Heart right ventricle (tissue), 16 donors: ENCODE measurements at regions not wholly inside any gene's neighbourhood (a gene's known extent, or its start where the extent isn't known, plus 50 kb on each side); places are given as distances from the start of the nearest gene placed in this dataset.
"Not testable (repeated sequence)": the region's sequence is repeated elsewhere in the genome, so short reads cannot be mapped to it uniquely, and the experiment has no call there.

Experiments used
- ATAC-seq, 8 donors: fragments of 200-7000 bp; cut with Tn5 transposase; one replicate each; pipeline ENCODE4 v1.9.1; 2020; ENCODE audit warnings: mild to moderate bottlenecking in 8 of 8, moderate library complexity in 8 of 8, moderate number of reproducible peaks in 1 of 8
- DNase-seq, 2 donors: peaks; one replicate each; pipeline ENCODE4 v3.0.0-alpha.2; 2020
- H3K27ac ChIP-seq, 10 donors: fragments of 200-600 bp; sonication (generic) in 2 of 10; one replicate each; pipeline versions ENCODE4 v1.5.0 to v1.8.0; 2020 to 2022; ENCODE audit warnings: mild to moderate bottlenecking in 3 of 10
- H3K27me3 ChIP-seq, 7 donors: fragments of 200-600 bp; one replicate each; pipeline ENCODE4 v1.8.0; 2021 to 2022; ENCODE audit warnings: mild to moderate bottlenecking in 2 of 7
- H3K36me3 ChIP-seq, 9 donors: fragments of 200-600 bp; sonication (generic) in 1 of 9; one replicate each; pipeline versions ENCODE4 v1.5.0 to v1.8.0; 2020 to 2022; ENCODE audit warnings: mild to moderate bottlenecking in 2 of 9
- H3K4me1 ChIP-seq, 9 donors: fragments of 200-600 bp; sonication (generic) in 1 of 9; one replicate each; pipeline versions ENCODE4 v1.5.0 to v1.8.0; 2020 to 2022; ENCODE audit warnings: mild to moderate bottlenecking in 4 of 9
- H3K4me3 ChIP-seq, 10 donors: fragments of 200-600 bp; sonication (generic) in 2 of 10; one replicate each; pipeline versions ENCODE4 v1.5.0 to v1.8.0; 2020 to 2022; ENCODE audit warnings: mild to moderate bottlenecking in 7 of 10, moderate library complexity in 2 of 10
- H3K9me3 ChIP-seq, 11 donors: fragments of 200-600 bp in 10 of 11; sonication (generic) in 2 of 11; one replicate each; pipeline versions ENCODE4 v1.5.0 to v1.8.0; 2013 to 2022; ENCODE audit warnings: mild to moderate bottlenecking in 2 of 11, control low read depth in 1 of 11, moderate library complexity in 1 of 11
- CTCF ChIP-seq, 9 donors: fragments of 200-600 bp; sonication (generic) in 2 of 9; IDR thresholded peaks; one replicate each; pipeline versions ENCODE4 v1.5.0 to v1.8.0; 2021 to 2022; ENCODE audit warnings: antibody characterized with exemption in 9 of 9, mild to moderate bottlenecking in 5 of 9, moderate library complexity in 1 of 9
- WGBS, 2 donors: extraction: QIAGEN DNeasy Blood & Tissue Kit; methylation state at CpG; one replicate each; pipeline ENCODE4 v1.1.7; 2013; ENCODE audit warnings: inconsistent platforms in 1 of 2; 5-methylcytosine and 5-hydroxymethylcytosine counted together
- intact Hi-C, 10 donors: fragments of 100-400 bp; cut with DNase I; formaldehyde crosslinking; loops; one replicate each; pipeline versions ENCODE4 v1.11.1 to v1.14.2; 2022
- donor health status: Arrhythmogenic right ventricular cardiomyopathy.
- donor health status: ischemic (EF 13 %, LVEDD 7.1; RV severe dilation, severe dysfunction).
- donor health status: healthy with polysubstance abuse.
- donor health status: DM: no; HTN: yes; CAD: no.
- donor health status: DM: no; HTN: no; CAD: no.
- donor health status: ischemic (EF 25% LVEDD 6.9; RV normal size, moderate dysfunction).
- donor health status: ischemic (EF 25% LVEDD 5.7; RV mildly dilated, moderate dysfunction).
- donor health status: healthy.
- donor health status: DM: yes; HTN: yes; CAD: no.
- donor health status: Ischemic cardiomyopathy.
- donor health status: ischemic (EF 35%, LVEDD 5.7; RV mildly dilated, moderate dysfunction).
- donor health status: nonischemic (EF 11% LVEDD 7.7; RV severe dilation, severe dysfunction).
- donor health status: DM: yes; HTN: yes; CAD: no.
- donor health status: PGD.
- donor health status: ischemic (EF 29% LVEDD 5.4; RV normal size, mild dysfunction).
- donor health status: nonischemic (EF 23%, LVEDD 6.1; RV moderate dilation, normal function).

- no peak for TF ChIP-seq CTCF (IDR thresholded peaks at IDR 0.05)
- peaks cover 0 to 8% (median 0%) of the 10 kb centered on the region in 11 donors for H3K9me3 ChIP-seq
- WGBS, 2 donors = 76 to 84% methylated on average over 10 of the region's 10 CpGs
- no peaks in the 10 kb centered on the region for H3K36me3 ChIP-seq
- H3K4me1 ChIP-seq = no peaks in the 10 kb centered on the region
- H3K27ac ChIP-seq = no peak overlapping the region
- H3K4me3 ChIP-seq = no peak overlapping the region
- ATAC-seq = no peak
- H3K27me3 ChIP-seq = peaks cover 0 to 21% (median 0%) of the 10 kb centered on the region in 7 donors
- intact Hi-C loops = loop anchor here in 4 of 10 donors (10.0 kb wide), 2 partner anchors 1069 to 1089 kb away; no protein-coding TSS in a partner anchor
- no peak for DNase-seq
Measured at GRCh38 chr18:75723521-75724340, 296.2 kb upstream of the SMIM21 start.

GRCh38 chr18:75714766-75715165, 287.3 kb upstream of the SMIM21 start:
- no peak overlapping the region for H3K27ac ChIP-seq
- intact Hi-C loops = no loop called here
- WGBS, 2 donors = 73 to 82% methylated on average over 3 of the region's 3 CpGs

GRCh38 chr18:75712124-75712867, 284.8 kb upstream of the SMIM21 start:
- H3K4me1 ChIP-seq, intact Hi-C loops, H3K36me3 ChIP-seq, H3K27ac ChIP-seq, H3K27me3 ChIP-seq, H3K9me3 ChIP-seq, DNase-seq, ATAC-seq, H3K4me3 ChIP-seq: not testable (repeated sequence)
- 92% methylated on average over 24 of the region's 24 CpGs for WGBS, 2 donors

More at GRCh38 chr18:75714766-75715165, 287.3 kb upstream of the SMIM21 start:
- H3K9me3 ChIP-seq = peaks cover 0 to 7% (median 0%) of the 10 kb centered on the region in 11 donors
- ATAC-seq (no peak), DNase-seq (no peak)
- H3K27me3 ChIP-seq = no peaks in the 10 kb centered on the region
- no peaks in the 10 kb centered on the region for H3K36me3 ChIP-seq
- no peaks in the 10 kb centered on the region for H3K4me1 ChIP-seq
- TF ChIP-seq CTCF (IDR thresholded peaks at IDR 0.05) = no peak
- H3K4me3 ChIP-seq = no peak overlapping the region

- ATAC-seq = no peak
- H3K9me3 ChIP-seq = peaks cover 0 to 7% (median 0%) of the 10 kb centered on the region in 11 donors
- H3K27me3 ChIP-seq = peaks cover 0 to 6% (median 0%) of the 10 kb centered on the region in 7 donors
- no peak overlapping the region for H3K4me3 ChIP-seq
- 94% methylated on average over 4 of the region's 4 CpGs for WGBS, 2 donors
- DNase-seq = no peak
- H3K27ac ChIP-seq = no peak overlapping the region
- intact Hi-C loops = no loop called here
- no peaks in the 10 kb centered on the region for H3K4me1 ChIP-seq
- no peak for TF ChIP-seq CTCF (IDR thresholded peaks at IDR 0.05)
- H3K36me3 ChIP-seq = no peaks in the 10 kb centered on the region
Measured at GRCh38 chr18:75700561-75700960, 273.1 kb upstream of the SMIM21 start.
